Progenitor cell of endocrine pancreas (in vitro differentiated cells): ENCODE measurements at regions not wholly inside any gene's neighbourhood (a gene's known extent, or its start where the extent isn't known, plus 50 kb on each side); places are given as distances from the start of the nearest gene placed in this dataset.

Source experiments
- DNase-seq: peaks from one replicate; pipeline ENCODE4 v3.0.0; 2021; ENCODE audit warnings: low spot score; ENCODE audit not compliant: unreplicated experiment
- H3K27ac Mint-ChIP-seq: 2 replicates; pipeline ENCODE4 v1.8.0; 2021; ENCODE audit warnings: mild to moderate bottlenecking, moderate library complexity, mixed read lengths
- H3K27me3 Mint-ChIP-seq: 2 replicates; pipeline ENCODE4 v1.8.0; 2021; ENCODE audit warnings: mixed read lengths
- H3K36me3 Mint-ChIP-seq: 2 replicates; pipeline ENCODE4 v1.8.0; 2022; ENCODE audit warnings: mixed read lengths; ENCODE audit not compliant: insufficient read depth
- H3K4me1 Mint-ChIP-seq: 2 replicates; pipeline ENCODE4 v1.8.0; 2021; ENCODE audit warnings: low read depth, mixed read lengths
- H3K4me3 Mint-ChIP-seq: 2 replicates; pipeline ENCODE4 v1.8.0; 2021; ENCODE audit warnings: low read depth, mild to moderate bottlenecking, moderate library complexity, mixed read lengths
- H3K9me3 Mint-ChIP-seq: 2 replicates; pipeline ENCODE4 v1.8.0; 2021; ENCODE audit warnings: low read depth, mixed read lengths
- TF ChIP-seq, protein P1 (sequence below): fragments of 200-600 bp; sonication (generic); IDR thresholded peaks from one replicate; pipeline ENCODE4 v1.5.0; 2021; ENCODE audit warnings: antibody characterized with exemption, mild to moderate bottlenecking; ENCODE audit not compliant: unreplicated experiment

DNA sequence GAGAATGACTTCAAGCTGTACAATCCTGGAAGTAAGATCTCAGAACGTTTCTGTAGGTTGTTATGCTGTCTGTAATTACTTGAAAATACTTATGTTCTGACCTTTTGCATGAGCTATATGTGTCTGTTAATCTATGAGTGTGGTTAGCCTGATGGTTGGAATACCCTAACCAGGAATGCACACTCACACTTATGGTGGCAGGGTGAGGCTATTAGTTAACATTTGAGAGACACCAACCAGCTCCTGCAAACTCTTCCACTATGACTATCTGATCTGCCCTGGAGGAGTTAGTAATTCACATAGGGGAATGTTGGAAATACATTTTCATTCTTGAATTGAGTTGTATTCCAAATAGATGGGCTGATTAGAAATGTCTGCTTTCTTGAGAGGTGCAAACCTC lies 450.3 kb downstream of the INHBA start:
- H3K36me3 Mint-ChIP-seq: peaks cover 1% of the 10 kb centered on the region
- no peak overlapping the region for H3K27ac Mint-ChIP-seq
- H3K4me1 Mint-ChIP-seq: peaks cover 8% of the 10 kb centered on the region
- TF ChIP-seq, protein P1, sequence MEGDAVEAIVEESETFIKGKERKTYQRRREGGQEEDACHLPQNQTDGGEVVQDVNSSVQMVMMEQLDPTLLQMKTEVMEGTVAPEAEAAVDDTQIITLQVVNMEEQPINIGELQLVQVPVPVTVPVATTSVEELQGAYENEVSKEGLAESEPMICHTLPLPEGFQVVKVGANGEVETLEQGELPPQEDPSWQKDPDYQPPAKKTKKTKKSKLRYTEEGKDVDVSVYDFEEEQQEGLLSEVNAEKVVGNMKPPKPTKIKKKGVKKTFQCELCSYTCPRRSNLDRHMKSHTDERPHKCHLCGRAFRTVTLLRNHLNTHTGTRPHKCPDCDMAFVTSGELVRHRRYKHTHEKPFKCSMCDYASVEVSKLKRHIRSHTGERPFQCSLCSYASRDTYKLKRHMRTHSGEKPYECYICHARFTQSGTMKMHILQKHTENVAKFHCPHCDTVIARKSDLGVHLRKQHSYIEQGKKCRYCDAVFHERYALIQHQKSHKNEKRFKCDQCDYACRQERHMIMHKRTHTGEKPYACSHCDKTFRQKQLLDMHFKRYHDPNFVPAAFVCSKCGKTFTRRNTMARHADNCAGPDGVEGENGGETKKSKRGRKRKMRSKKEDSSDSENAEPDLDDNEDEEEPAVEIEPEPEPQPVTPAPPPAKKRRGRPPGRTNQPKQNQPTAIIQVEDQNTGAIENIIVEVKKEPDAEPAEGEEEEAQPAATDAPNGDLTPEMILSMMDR: no peak
- peaks cover 14% of the 10 kb centered on the region for H3K27me3 Mint-ChIP-seq
- no peak overlapping the region for H3K4me3 Mint-ChIP-seq
- peaks cover 12% of the 10 kb centered on the region for H3K9me3 Mint-ChIP-seq
- no peak for DNase-seq

DNA sequence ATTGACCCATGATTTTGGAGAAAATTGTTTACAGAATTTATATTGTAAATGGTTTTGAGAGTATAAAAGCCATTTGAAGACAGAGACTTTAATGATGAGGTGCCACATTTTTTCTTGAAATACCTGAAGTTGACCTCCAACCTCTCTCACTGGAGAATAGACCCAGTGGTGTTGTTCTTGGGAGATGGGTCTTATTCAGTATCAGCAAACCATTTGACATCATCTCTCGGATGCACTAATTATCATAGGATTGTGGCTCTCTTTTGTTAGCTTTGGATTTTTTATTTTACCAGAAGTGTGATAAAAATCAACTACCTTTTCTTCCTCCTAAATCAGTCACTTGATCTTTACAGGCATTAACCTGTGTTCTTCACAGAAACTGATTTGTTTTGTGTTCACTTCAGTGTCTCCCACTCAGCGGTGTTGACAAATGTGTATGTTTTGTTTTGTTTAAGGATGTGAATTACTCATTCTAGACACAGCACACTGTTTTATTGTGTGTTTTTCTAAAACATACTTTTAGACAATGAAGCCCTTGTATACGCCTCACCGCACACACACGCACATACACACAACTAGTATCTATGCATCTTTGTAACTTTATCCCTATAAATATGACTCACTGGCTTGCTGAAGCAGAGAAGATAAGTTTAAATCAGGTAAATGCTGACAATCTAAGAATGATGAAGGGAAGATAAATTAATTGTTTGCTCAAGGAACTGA lies 455.6 kb downstream of the INHBA start:
- DNase-seq: no peak
- Mint-ChIP-seq H3K27me3 (peaks cover 8% of the 10 kb centered on the region), H3K9me3 (peaks cover 11% of the 10 kb centered on the region), H3K4me1 (peaks cover 28% of the 10 kb centered on the region), H3K4me3 (no peak overlapping the region), H3K36me3 (no peaks in the 10 kb centered on the region), H3K27ac (peak overlapping the region; percentile 74)
- TF ChIP-seq, protein P1: no peak

DNA sequence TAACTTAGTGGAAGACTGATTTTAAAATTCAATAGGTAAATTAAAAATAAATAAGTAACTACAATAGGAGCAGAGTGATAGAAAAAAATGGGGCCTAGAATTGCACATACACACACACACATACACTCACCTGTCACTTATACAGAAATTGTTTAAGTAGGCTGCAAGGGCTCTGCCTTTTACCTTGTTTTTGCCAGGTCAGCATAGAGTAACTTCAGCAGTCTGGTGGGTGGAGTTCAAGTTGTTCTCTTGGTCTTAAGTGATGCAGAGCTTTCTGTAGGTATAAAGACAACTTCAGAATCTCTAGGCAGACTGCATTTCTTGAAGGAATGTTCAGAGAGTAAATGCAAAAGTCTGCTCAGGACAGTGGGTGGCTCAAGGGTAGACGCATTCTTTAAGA lies 457.0 kb downstream of the INHBA start:
- H3K36me3 Mint-ChIP-seq: no peaks in the 10 kb centered on the region
- DNase-seq: no peak
- no peak overlapping the region for H3K4me3 Mint-ChIP-seq
- peaks cover 8% of the 10 kb centered on the region for H3K9me3 Mint-ChIP-seq
- H3K27ac Mint-ChIP-seq: no peak overlapping the region
- H3K4me1 Mint-ChIP-seq: peaks cover 34% of the 10 kb centered on the region
- TF ChIP-seq, protein P1: no peak
- H3K27me3 Mint-ChIP-seq: peaks cover 11% of the 10 kb centered on the region

DNA sequence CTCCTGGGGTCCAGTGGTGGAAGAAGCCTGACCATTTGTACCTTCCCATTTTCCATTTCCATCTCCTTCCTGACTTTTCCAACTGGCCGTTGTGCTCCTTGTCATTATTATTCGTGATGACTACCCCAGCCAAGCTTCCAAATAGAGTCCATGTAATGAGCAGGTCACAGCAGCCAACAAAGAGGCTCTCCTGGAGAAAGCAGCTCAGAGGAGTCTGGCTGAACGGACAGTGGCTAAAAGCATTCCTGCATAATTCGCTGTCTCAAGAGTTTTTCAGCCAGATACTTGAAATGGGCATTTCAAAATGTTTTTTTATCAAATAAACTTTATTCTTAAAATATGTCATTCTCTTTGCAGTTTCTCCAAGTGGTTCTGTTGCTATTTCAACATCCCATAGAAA lies 458.6 kb downstream of the INHBA start:
- DNase-seq: no peak
- Mint-ChIP-seq H3K4me3 (no peak overlapping the region), H3K4me1 (peaks cover 34% of the 10 kb centered on the region), H3K27me3 (peaks cover 26% of the 10 kb centered on the region), H3K9me3 (peaks cover 3% of the 10 kb centered on the region), H3K27ac (no peak overlapping the region), H3K36me3 (no peaks in the 10 kb centered on the region)
- TF ChIP-seq, protein P1: no peak

DNA sequence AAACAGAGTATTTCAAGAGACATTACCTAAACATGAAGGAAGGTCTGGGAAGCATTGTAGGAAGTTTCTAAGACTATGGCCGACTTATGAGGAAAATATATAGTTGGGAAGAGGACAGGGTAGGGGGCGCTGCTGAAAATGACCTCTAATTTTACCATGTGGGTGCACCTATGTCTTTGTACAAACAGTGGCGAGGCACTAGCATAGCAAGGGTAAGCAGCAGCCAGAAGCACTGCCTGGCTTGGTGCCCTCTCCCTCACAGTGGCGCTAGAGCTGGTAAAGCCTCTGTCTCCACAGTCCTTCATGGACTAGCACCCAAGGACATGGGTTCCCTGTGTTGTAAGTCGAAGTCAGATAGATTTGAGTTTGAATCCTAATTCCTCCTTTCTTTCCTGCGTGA lies 461.2 kb downstream of the INHBA start:
- Mint-ChIP-seq H3K9me3 (peaks cover 3% of the 10 kb centered on the region), H3K4me3 (no peak overlapping the region), H3K27me3 (peaks cover 27% of the 10 kb centered on the region), H3K4me1 (peaks cover 24% of the 10 kb centered on the region), H3K36me3 (no peaks in the 10 kb centered on the region), H3K27ac (no peak overlapping the region)
- DNase-seq: no peak
- TF ChIP-seq, protein P1: no peak
